Suprapubic skin (tissue), 4 donors: ENCODE measurements at regions not wholly inside any gene's neighbourhood (a gene's known extent, or its start where the extent isn't known, plus 50 kb on each side); places are given as distances from the start of the nearest gene placed in this dataset.

Experiments
- CTCF ChIP-seq, 2 donors: fragments of 200-600 bp in 1 of 2; fragments of 450-650 bp in 1 of 2; sonication (generic) in 1 of 2; IDR thresholded peaks; one replicate each; pipeline ENCODE4 v1.5.1; 2016 to 2019; ENCODE audit warnings: antibody characterized with exemption in 2 of 2, mild to moderate bottlenecking in 1 of 2, moderate library complexity in 1 of 2
- EP300 ChIP-seq: sonication (generic); formaldehyde crosslinking; IDR thresholded peaks from one replicate; pipeline ENCODE4 v1.6.1; 2017; ENCODE audit warnings: antibody characterized with exemption
- POLR2A ChIP-seq, 2 donors: fragments of 450-650 bp; IDR thresholded peaks; one replicate each; pipeline ENCODE4 v1.6.1; 2017; ENCODE audit warnings: antibody characterized with exemption in 2 of 2, mild to moderate bottlenecking in 2 of 2, moderate library complexity in 2 of 2
- POLR2AphosphoS5 ChIP-seq, 3 donors: sonication (generic); formaldehyde crosslinking; IDR thresholded peaks; one replicate each; pipeline ENCODE4 v1.6.1; 2017; ENCODE audit warnings: antibody characterized with exemption in 3 of 3

- TF ChIP-seq CTCF (IDR thresholded peaks at IDR 0.05) (no peak), EP300 (no peak), POLR2A (IDR thresholded peaks at IDR 0.05) (no peak), POLR2AphosphoS5 (IDR thresholded peaks at IDR 0.05) (no peak)
These were observed 162.8 kb upstream of the IVNS1ABP start for GRCh38 chr1:185479796-185480195.
